GM12873 (cell line): ENCODE measurements at regions not wholly inside any gene's neighbourhood (a gene's known extent, or its start where the extent isn't known, plus 50 kb on each side); places are given as distances from the start of the nearest gene placed in this dataset.

Experiments
- CTCF ChIP-seq: IDR thresholded peaks from 2 replicates; pipeline ENCODE4 v1.5.1; 2012; ENCODE audit warnings: low read depth, mild to moderate bottlenecking, moderate library complexity, low read length, control low read depth; ENCODE audit not compliant: insufficient read depth; ENCODE audit errors: missing control alignments

- no peak for TF ChIP-seq CTCF
Measured at GRCh38 chr19:29454109-29454508, 71.7 kb upstream of the VSTM2B start.

GRCh38 chr19:29457413-29457812 is 68.4 kb upstream of the VSTM2B start:
- TF ChIP-seq CTCF: no peak

GRCh38 chr19:29467824-29468401 is 57.9 kb upstream of the VSTM2B start:
- TF ChIP-seq CTCF: peak; percentile 64

DNA sequence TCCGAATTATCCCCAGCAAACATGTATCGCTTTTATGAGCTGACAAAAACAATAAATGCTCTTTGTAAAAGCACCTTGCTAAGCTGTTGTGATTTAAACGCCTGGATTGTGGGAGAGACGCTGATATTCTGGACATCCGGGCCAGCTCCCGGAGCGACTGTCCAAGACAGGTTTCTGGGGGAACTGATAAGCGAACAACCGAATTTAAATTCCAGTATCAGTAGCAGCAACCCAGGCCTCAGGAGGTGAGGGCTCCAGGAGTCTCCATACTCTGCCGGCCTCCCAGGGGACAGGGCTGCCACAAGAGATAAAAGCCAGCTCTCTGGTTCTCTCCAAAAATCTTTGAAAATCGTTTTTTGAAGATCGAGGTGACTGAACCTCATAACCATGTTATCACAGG is 50.3 kb upstream of the VSTM2B start:
- TF ChIP-seq CTCF: no peak
